ENCODE measurements at regions not wholly inside any gene's neighbourhood (a gene's known extent, or its start where the extent isn't known, plus 50 kb on each side); places are given as distances from the start of the nearest gene placed in this dataset.

DNA sequence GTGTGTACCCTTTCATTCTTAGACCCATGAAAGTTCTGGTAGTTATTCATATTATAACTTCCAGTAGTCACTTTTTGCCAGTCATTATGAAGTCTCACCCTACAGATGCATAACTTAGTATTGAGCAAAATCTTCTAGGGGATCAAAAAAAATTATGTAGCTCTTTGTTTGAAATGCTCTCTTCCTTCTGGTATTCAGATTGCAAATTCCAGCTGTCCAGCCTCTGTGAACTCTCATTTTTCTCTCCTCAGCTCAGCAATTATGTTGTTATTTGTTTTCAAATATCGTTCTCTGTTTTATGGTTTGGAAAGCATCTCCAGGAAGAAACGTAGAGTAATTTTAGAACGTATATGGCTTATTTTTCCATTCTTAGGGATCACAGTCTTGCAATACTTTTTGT is 442.5 kb downstream of the SEMA3D start:
- DNase-seq (ENCODE audit: low spot score) = no peak
- Histone ChIP-seq H3K79me2 (no peaks in the 10 kb centered on the region), H3K9me2 (replicated peaks; ENCODE audit: insufficient read depth) (no peaks in the 10 kb centered on the region), H3K4me1 (ENCODE audit: insufficient read depth) (peaks cover 9% of the 10 kb centered on the region), H4K20me1 (ENCODE audit: insufficient read depth, poor library complexity, severe bottlenecking) (no peaks in the 10 kb centered on the region), H2AFZ (no peak overlapping the region), H3K9me3 (ENCODE audit: low read depth) (no peaks in the 10 kb centered on the region), H3K36me3 (replicated peaks; ENCODE audit: insufficient read depth, low read depth) (no peaks in the 10 kb centered on the region), H3K27me3 (no peaks in the 10 kb centered on the region), H3K4me2 (no peak overlapping the region), H3K4me3 (no peak overlapping the region), H3K27ac (peak overlapping the region; percentile 2)
- no peak for TF ChIP-seq EZH2phosphoT487 (IDR thresholded peaks at IDR 0.05; ENCODE audit: low read depth, severe bottlenecking, unreplicated experiment)
- no peak for TF ChIP-seq EZH2 (IDR thresholded peaks at IDR 0.05; ENCODE audit: borderline replicate concordance)
- TF ChIP-seq, protein P1, sequence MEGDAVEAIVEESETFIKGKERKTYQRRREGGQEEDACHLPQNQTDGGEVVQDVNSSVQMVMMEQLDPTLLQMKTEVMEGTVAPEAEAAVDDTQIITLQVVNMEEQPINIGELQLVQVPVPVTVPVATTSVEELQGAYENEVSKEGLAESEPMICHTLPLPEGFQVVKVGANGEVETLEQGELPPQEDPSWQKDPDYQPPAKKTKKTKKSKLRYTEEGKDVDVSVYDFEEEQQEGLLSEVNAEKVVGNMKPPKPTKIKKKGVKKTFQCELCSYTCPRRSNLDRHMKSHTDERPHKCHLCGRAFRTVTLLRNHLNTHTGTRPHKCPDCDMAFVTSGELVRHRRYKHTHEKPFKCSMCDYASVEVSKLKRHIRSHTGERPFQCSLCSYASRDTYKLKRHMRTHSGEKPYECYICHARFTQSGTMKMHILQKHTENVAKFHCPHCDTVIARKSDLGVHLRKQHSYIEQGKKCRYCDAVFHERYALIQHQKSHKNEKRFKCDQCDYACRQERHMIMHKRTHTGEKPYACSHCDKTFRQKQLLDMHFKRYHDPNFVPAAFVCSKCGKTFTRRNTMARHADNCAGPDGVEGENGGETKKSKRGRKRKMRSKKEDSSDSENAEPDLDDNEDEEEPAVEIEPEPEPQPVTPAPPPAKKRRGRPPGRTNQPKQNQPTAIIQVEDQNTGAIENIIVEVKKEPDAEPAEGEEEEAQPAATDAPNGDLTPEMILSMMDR (IDR thresholded peaks at IDR 0.05; ENCODE audit: poor library complexity) = no peak
- 44% methylated on average over 3 of the region's 3 CpGs for WGBS (ENCODE audit: low lambda C conversion rate, missing lambda C conversion rate)

DNA sequence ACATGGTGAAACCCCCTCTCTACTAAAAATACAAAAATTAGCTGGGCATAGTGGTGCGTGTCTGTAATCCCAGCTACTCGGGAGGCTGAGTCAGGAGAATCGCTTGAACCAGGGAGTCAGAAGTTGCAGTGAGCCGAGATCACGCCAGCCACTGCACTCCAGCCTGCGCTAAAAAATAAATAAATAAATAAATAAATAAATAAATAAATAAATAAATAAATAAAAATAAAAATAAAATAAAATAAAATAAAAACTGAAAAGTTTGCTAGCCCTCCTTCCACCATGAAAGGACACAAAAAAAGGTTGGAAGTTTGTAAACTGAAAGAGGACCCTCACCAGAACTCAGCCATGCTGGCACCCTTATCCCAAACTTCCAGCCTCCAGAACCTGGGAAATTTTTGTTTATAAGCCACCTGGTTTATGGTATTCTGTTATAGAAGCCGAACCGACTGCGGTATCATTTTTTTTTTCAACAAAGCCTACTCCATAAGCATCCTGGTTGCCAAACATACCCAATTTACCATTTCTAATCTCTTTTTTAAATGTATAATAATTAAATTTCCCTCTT is 448.2 kb downstream of the SEMA3D start:
- Histone ChIP-seq H3K27me3 (no peaks in the 10 kb centered on the region), H3K4me2 (no peak overlapping the region), H3K9me3 (ENCODE audit: low read depth) (no peaks in the 10 kb centered on the region), H3K4me1 (ENCODE audit: insufficient read depth) (no peaks in the 10 kb centered on the region), H2AFZ (no peak overlapping the region), H4K20me1 (ENCODE audit: insufficient read depth, poor library complexity, severe bottlenecking) (no peaks in the 10 kb centered on the region), H3K9me2 (replicated peaks; ENCODE audit: insufficient read depth) (no peaks in the 10 kb centered on the region), H3K27ac (no peak overlapping the region), H3K36me3 (replicated peaks; ENCODE audit: insufficient read depth, low read depth) (no peaks in the 10 kb centered on the region), H3K4me3 (no peak overlapping the region), H3K79me2 (no peaks in the 10 kb centered on the region)
- 99% methylated on average over 9 of the region's 9 CpGs for WGBS (ENCODE audit: low lambda C conversion rate, missing lambda C conversion rate)
- TF ChIP-seq, protein P1 (IDR thresholded peaks at IDR 0.05; ENCODE audit: poor library complexity) = no peak
- TF ChIP-seq EZH2 (IDR thresholded peaks at IDR 0.05; ENCODE audit: borderline replicate concordance) (no peak), EZH2phosphoT487 (IDR thresholded peaks at IDR 0.05; ENCODE audit: low read depth, severe bottlenecking, unreplicated experiment) (no peak)
- no peak for DNase-seq (ENCODE audit: low spot score)

DNA sequence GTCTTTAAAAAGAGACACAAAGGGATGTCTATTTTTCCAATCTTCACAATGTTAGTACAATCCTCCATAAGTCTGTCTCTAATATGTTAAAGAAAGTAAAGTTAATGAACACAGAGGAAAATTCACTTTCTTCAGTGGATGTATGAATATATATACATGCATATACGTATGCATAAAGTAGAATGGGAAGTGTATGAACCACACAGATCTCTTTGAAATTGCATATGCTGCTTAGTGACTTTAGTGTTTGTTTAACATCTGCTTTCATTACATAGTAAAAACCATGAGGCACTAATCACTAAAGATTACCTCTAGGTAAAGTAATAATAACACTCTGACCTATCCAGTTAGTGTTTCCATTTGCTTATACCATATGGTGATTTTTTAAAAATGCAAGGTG is 451.2 kb downstream of the SEMA3D start:
- Histone ChIP-seq H3K4me2 (no peak overlapping the region), H2AFZ (no peak overlapping the region), H3K27me3 (no peaks in the 10 kb centered on the region), H3K4me3 (no peak overlapping the region), H4K20me1 (ENCODE audit: insufficient read depth, poor library complexity, severe bottlenecking) (no peaks in the 10 kb centered on the region), H3K36me3 (replicated peaks; ENCODE audit: insufficient read depth, low read depth) (no peaks in the 10 kb centered on the region), H3K79me2 (no peaks in the 10 kb centered on the region), H3K9me3 (ENCODE audit: low read depth) (no peaks in the 10 kb centered on the region), H3K27ac (no peak overlapping the region), H3K4me1 (ENCODE audit: insufficient read depth) (no peaks in the 10 kb centered on the region), H3K9me2 (replicated peaks; ENCODE audit: insufficient read depth) (no peaks in the 10 kb centered on the region)
- WGBS (ENCODE audit: low lambda C conversion rate, missing lambda C conversion rate) = 72% methylated on average over 1 of the region's 1 CpG
- TF ChIP-seq EZH2 (IDR thresholded peaks at IDR 0.05; ENCODE audit: borderline replicate concordance) (no peak), EZH2phosphoT487 (IDR thresholded peaks at IDR 0.05; ENCODE audit: low read depth, severe bottlenecking, unreplicated experiment) (no peak)
- TF ChIP-seq, protein P1 (IDR thresholded peaks at IDR 0.05; ENCODE audit: poor library complexity) = no peak
- no peak for DNase-seq (ENCODE audit: low spot score)
